SW 1271 (cell line): ENCODE measurements at regions not wholly inside any gene's neighbourhood (a gene's known extent, or its start where the extent isn't known, plus 50 kb on each side); places are given as distances from the start of the nearest gene placed in this dataset.

Experiments used
- DNase-seq, 2 experiments: peaks; one replicate each; lab custom pipeline; 2025; lab: John Stamatoyannopoulos, UW

DNA sequence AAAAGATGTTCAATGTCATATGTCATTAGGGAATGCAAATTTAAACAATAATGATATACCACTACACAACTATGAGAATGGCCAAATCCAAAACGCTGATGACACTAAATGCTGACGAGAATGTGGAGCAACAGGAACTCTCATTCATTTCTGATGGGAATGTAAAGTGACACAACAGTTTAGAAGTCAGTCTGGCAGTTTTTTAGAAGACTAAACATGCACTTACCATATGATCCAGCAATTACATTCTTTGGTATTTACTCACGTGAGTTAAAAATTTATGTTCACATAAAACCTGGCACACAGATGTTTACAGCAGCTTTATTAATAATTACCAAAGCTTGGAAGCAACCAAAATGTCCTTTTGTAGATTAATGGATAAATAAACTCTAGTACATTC, 110.4 kb upstream of the C1orf21 start:
- DNase-seq: no peak

DNA sequence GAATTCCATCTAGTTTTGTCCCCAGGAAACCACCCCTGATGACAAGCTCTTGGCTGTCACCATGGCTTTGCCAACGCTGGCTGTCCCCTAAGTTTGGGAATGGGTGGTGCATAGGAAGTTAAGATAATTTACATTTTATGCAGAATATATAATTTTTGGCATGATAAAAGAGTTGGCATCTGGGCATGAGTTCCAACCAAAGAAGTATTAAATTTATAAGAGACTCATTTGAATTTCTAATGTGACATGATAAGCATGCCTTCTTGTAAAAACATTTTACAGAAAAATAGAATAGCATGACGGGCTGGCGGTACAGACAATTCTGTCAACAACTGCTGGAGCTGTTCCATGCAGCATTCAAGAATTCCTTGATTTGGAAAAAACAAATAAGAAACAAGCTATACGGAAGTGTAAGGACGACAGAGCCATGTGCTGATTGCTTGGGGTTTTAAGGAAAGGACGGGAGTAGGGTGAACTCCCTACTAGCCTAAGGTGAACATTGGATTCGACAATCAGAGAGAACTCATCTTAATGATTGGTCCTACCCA, 106.8 kb upstream of the C1orf21 start:
- no peak for DNase-seq

DNA sequence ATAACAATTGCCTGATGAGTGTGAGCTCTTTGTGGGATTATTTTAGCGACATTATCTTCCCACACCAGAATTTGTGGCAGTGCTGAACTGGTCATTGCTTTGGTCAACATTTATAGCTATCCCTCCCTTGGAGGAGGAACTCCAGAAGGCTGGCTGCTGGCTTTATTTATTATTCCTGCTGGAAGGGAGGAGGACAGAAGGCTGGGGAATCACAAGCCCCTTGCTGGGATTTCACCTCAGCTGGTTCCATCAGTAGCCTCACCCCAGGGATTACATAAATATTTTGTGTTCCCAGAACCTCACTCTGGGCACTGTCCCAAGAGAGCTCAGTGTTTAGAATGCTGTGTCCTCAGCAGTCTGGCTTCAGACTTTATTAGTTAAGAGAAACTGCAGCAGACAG, 102.8 kb upstream of the C1orf21 start:
- no peak for DNase-seq

GRCh38 chr1:184284900-184285299, 101.9 kb upstream of the C1orf21 start:
- no peak for DNase-seq

GRCh38 chr1:184285401-184286087, 101.3 kb upstream of the C1orf21 start:
- DNase-seq: no peak

DNA sequence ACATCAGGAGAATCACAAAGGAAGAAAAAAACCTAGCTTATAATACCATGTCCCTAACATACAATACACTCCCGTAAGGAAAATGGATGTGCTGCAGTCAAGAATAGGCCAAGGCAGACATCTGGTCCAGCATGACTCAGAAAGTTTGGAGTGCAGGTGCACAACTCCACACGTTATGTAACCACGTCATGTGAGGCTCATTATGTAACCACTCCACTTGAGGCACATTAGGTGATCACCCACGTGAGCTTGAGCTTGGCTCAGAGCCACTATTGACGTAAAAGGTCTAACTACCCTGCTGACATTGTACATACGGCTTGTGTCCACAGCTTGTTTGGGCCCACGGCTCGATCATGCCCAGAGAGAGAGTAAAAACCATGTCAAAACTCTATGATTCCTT, 99.8 kb upstream of the C1orf21 start:
- no peak for DNase-seq

- DNase-seq: no peak
Observed at GRCh38 chr1:184289825-184290550, 96.8 kb upstream of the C1orf21 start.

- no peak for DNase-seq
Observed at GRCh38 chr1:184291701-184292100, 95.1 kb upstream of the C1orf21 start.

- no peak for DNase-seq
Observed at GRCh38 chr1:184292101-184292500, 94.7 kb upstream of the C1orf21 start.

DNA sequence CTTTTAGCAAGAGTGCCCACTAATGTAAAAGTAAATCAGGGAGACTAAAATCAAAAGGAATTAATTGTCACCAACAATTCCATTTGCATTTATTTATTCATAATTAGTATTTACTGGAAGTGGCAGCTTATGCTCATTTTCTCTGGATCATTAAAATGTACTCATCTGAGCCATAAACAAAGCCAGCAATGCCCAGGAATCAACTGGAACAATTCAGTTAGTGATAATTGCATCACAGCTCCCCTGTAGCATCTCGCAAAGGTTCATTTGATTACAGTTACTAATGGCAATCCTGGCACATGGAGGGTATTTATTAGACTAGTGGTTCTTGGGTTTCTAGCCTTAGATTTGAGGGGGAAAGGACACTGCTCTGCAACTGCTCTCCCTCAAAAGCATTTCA, 92.7 kb upstream of the C1orf21 start:
- DNase-seq: no peak

- DNase-seq: peak in 1 of 2 experiments; percentile 19
Observed at GRCh38 chr1:184296466-184297243, 90.2 kb upstream of the C1orf21 start.

DNA sequence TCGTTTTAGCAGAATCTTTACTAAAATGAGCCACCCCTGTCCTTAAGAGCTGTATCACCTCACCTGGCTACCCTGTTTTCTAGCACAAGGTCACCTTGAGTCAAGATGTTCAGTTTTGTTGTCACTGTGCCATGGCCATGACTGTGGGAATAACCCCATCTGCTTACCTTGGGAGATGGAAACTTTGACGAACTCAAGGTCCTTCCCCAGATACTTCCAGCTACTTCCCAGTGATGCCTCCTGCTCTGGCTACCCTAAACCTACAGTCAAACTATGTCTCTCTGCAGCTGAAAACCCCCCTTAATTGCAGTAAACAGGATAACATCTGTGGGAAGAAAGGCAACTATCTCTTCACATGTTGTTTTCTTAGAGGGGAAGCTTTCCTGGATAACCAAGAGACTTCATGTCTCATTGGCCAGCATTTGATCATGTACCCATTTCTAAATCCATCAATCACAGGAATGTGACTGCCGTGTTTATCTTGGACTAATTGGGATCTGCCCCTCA, 89.5 kb upstream of the C1orf21 start:
- DNase-seq: no peak

- no peak for DNase-seq
Observed at GRCh38 chr1:184298440-184299405, 88.1 kb upstream of the C1orf21 start.

DNA sequence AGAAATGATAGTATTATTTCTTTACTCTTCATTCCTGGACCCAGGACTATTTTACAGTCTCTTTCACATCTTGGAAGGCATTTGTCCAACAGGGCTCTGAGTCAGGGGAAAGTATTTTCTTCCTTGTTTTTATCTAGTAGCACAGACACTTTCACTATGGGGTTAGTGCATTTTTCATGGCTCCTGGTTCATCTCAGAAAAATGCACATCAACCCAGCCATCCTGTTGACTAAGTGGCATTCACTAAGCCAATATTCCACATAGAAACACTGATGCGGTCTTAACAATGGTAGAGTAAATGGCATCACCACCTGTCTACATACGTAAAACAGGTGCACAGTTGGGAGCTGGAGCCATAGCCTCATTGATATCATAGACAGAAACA, 87.4 kb upstream of the C1orf21 start:
- peak in 1 of 2 experiments; percentile 39 for DNase-seq

DNA sequence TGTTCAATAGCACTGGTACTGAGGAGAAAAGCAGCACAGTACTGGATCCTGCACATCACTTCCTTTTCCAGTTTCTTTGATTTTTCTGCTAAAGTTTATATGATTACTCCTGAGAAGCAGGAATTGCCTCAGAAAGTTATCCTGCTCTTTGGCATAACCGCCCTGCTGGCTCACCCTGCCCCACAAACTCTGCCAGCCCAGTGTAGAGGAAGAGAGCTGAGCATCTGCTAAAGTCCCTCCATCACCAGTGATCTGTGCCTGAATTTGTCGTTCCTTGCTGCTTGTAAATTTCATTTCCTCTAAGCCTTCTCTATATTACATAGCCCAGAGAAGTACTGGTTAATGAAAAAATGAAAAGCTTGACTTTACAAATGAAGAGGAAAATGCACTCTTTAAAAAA, 87.0 kb upstream of the C1orf21 start:
- DNase-seq: no peak

GRCh38 chr1:184300446-184300845, 86.4 kb upstream of the C1orf21 start:
- DNase-seq: peak in 1 of 2 experiments; percentile 16

GRCh38 chr1:184301227-184301626, 85.6 kb upstream of the C1orf21 start:
- no peak for DNase-seq

DNA sequence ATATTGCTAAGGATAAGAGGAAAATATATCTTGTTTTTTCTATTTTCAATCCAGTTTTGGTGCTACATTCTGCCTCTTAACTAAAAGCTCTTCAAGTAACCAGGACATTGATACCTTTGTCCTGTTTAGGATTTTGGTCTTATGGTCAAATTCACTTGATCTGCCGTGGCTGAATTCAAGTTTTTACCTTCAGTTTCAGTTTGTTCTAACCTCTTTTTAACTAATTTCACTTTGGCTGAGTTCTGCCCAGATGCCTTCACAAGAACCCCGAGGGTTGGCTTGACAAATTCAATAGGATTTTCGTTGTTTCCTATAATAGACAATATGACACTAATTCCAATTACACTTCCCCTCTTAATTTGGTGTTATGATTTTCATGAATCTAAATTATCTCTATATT, 84.5 kb upstream of the C1orf21 start:
- DNase-seq: no peak

DNA sequence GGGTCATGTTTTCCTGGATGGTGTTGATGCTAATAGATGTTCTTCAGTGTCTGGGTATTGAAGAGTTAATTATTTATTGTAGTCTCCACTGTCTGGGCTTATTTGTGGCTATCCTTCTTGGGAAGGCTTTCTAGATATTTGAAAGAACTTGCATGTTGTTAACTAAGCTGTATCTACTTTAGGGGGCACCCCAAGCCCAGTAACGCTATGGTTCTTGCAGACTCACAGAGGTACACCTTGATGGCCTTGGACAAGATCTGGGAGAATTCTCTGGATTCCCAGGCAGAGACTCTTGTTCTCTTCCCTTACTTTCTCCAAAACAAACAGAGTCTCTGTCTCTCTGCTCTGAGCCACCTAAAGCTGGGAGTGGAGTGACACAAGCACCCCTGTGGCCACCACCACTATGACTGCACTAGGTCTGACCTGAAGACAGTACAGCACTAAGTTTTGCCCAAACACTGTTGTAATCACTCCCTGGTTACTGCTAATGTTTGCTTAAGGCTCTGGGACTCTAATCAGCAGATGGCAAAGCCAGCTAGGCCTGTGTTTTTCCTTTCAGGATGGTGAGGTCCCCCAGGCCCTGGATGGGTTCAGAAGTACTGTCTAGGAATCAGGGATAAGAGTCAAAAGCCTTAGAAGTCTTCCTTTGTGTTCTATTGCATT, 76.5 kb upstream of the C1orf21 start:
- no peak for DNase-seq

DNA sequence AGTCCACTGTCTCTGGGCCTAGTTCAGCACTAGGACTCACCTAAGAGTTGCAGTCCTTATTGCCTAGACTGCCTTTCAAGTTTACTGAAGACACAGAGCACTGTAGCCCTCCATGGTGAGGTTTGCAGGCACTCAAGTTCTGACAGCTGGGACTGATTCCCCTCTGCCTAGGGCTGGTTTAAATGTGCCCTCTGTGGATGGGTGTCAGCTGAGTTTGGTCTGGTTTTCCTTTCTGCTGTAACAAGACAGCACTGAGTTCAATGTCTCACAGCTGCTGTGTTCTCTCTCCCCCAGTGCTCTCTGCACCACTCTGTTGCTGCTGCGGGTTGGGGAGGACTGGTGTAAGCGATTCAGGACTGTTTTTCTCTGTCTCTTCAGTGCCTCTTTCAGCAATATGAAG, 75.2 kb upstream of the C1orf21 start:
- DNase-seq: no peak

- DNase-seq: no peak
Observed at GRCh38 chr1:184315254-184315653, 71.6 kb upstream of the C1orf21 start.
